Neural cell (in vitro differentiated cells): ENCODE measurements at regions not wholly inside any gene's neighbourhood (a gene's known extent, or its start where the extent isn't known, plus 50 kb on each side); places are given as distances from the start of the nearest gene placed in this dataset.

Experiments
- RAD21 ChIP-seq: fragments of 450-650 bp; conservative IDR thresholded peaks from 2 replicates; pipeline ENCODE4 v1.6.1; 2014; ENCODE audit warnings: antibody characterized with exemption, mild to moderate bottlenecking, moderate library complexity
- TF ChIP-seq, protein P1 (sequence below): fragments of 450-650 bp; IDR thresholded peaks from 2 replicates; pipeline ENCODE4 v1.5.1; 2014; ENCODE audit warnings: antibody characterized with exemption, mild to moderate bottlenecking, moderate library complexity; ENCODE audit not compliant: poor library complexity, severe bottlenecking

GRCh38 chr1:240029418-240029817 is 62.3 kb upstream of the FMN2 start:
- TF ChIP-seq, protein P1, sequence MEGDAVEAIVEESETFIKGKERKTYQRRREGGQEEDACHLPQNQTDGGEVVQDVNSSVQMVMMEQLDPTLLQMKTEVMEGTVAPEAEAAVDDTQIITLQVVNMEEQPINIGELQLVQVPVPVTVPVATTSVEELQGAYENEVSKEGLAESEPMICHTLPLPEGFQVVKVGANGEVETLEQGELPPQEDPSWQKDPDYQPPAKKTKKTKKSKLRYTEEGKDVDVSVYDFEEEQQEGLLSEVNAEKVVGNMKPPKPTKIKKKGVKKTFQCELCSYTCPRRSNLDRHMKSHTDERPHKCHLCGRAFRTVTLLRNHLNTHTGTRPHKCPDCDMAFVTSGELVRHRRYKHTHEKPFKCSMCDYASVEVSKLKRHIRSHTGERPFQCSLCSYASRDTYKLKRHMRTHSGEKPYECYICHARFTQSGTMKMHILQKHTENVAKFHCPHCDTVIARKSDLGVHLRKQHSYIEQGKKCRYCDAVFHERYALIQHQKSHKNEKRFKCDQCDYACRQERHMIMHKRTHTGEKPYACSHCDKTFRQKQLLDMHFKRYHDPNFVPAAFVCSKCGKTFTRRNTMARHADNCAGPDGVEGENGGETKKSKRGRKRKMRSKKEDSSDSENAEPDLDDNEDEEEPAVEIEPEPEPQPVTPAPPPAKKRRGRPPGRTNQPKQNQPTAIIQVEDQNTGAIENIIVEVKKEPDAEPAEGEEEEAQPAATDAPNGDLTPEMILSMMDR, result no peak
- no peak for TF ChIP-seq RAD21
